ENCODE measurements at regions not wholly inside any gene's neighbourhood (a gene's known extent, or its start where the extent isn't known, plus 50 kb on each side); places are given as distances from the start of the nearest gene placed in this dataset.

- Histone ChIP-seq H3F3A (ENCODE audit: control insufficient read depth, insufficient read depth) (no peaks in the 10 kb centered on the region), H3K27ac (ENCODE audit: low read depth, low read length) (no peak overlapping the region), H4K20me1 (ENCODE audit: control insufficient read depth, insufficient read depth, low read depth, low read length) (0 out of 2 replicates have a peak, but pooled peaks cover 5% of the 10 kb centered on the region), H3K36me3 (ENCODE audit: control insufficient read depth, low read length) (no peaks in the 10 kb centered on the region), H3K79me2 (ENCODE audit: control insufficient read depth, low read length) (no peaks in the 10 kb centered on the region), H3K4me1 (ENCODE audit: control insufficient read depth, low read length) (peaks cover 9% of the 10 kb centered on the region), H3K9me3 (ENCODE audit: control insufficient read depth, insufficient read depth, low read length) (no peaks in the 10 kb centered on the region; the same call in 1 of the 2 replicates), H3K9me2 (replicated peaks; ENCODE audit: control insufficient read depth, low read length) (no peaks in the 10 kb centered on the region), H3K4me2 (ENCODE audit: low read length) (no peak overlapping the region), H3K27me3 (ENCODE audit: control insufficient read depth, low read length) (peaks cover 20% of the 10 kb centered on the region), H3K4me3 (ENCODE audit: low read length) (no peak overlapping the region)
- TF ChIP-seq, protein P1, sequence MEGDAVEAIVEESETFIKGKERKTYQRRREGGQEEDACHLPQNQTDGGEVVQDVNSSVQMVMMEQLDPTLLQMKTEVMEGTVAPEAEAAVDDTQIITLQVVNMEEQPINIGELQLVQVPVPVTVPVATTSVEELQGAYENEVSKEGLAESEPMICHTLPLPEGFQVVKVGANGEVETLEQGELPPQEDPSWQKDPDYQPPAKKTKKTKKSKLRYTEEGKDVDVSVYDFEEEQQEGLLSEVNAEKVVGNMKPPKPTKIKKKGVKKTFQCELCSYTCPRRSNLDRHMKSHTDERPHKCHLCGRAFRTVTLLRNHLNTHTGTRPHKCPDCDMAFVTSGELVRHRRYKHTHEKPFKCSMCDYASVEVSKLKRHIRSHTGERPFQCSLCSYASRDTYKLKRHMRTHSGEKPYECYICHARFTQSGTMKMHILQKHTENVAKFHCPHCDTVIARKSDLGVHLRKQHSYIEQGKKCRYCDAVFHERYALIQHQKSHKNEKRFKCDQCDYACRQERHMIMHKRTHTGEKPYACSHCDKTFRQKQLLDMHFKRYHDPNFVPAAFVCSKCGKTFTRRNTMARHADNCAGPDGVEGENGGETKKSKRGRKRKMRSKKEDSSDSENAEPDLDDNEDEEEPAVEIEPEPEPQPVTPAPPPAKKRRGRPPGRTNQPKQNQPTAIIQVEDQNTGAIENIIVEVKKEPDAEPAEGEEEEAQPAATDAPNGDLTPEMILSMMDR (IDR thresholded peaks at IDR 0.05; ENCODE audit: low read depth, low read length, poor library complexity, severe bottlenecking): no peak
- no peak for TF ChIP-seq EZH2phosphoT487 (IDR thresholded peaks at IDR 0.05; ENCODE audit: borderline replicate concordance, low read length)
These were observed 230.1 kb upstream of the TNRC6C start for GRCh38 chr17:77728474-77728795.

DNA sequence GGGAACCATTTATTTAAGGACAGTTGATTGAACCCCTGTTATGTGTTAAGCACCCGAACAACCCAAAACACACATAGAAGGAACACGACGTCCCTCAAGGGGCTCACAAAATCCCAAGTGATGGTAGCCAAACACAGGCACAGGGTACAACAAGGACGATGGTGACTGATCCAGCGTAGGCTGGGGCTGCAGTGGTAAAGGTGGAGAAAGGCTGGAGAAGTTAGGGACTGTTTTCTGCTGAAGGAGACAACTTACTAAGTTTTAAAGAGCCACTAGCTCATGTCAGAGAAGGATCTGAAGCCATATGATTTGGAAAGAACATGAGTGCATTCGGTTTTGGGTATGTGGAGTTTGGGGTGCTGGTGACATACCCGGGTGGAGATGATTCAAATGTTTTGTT is 229.6 kb upstream of the TNRC6C start:
- Histone ChIP-seq H3F3A (ENCODE audit: control insufficient read depth, insufficient read depth) (no peaks in the 10 kb centered on the region), H3K79me2 (ENCODE audit: control insufficient read depth, low read length) (no peaks in the 10 kb centered on the region), H3K27ac (ENCODE audit: low read depth, low read length) (no peak overlapping the region), H3K4me2 (ENCODE audit: low read length) (no peak overlapping the region), H3K27me3 (ENCODE audit: control insufficient read depth, low read length) (peaks cover 24% of the 10 kb centered on the region), H3K4me1 (ENCODE audit: control insufficient read depth, low read length) (peaks cover 9% of the 10 kb centered on the region), H4K20me1 (ENCODE audit: control insufficient read depth, insufficient read depth, low read depth, low read length) (0 out of 2 replicates have a peak, but pooled peaks cover 5% of the 10 kb centered on the region), H3K9me2 (replicated peaks; ENCODE audit: control insufficient read depth, low read length) (no peaks in the 10 kb centered on the region), H3K36me3 (ENCODE audit: control insufficient read depth, low read length) (no peaks in the 10 kb centered on the region), H3K9me3 (ENCODE audit: control insufficient read depth, insufficient read depth, low read length) (no peaks in the 10 kb centered on the region; the same call in 1 of the 2 replicates), H3K4me3 (ENCODE audit: low read length) (no peak overlapping the region)
- TF ChIP-seq, protein P1 (IDR thresholded peaks at IDR 0.05; ENCODE audit: low read depth, low read length, poor library complexity, severe bottlenecking): no peak
- TF ChIP-seq EZH2phosphoT487 (IDR thresholded peaks at IDR 0.05; ENCODE audit: borderline replicate concordance, low read length): no peak

DNA sequence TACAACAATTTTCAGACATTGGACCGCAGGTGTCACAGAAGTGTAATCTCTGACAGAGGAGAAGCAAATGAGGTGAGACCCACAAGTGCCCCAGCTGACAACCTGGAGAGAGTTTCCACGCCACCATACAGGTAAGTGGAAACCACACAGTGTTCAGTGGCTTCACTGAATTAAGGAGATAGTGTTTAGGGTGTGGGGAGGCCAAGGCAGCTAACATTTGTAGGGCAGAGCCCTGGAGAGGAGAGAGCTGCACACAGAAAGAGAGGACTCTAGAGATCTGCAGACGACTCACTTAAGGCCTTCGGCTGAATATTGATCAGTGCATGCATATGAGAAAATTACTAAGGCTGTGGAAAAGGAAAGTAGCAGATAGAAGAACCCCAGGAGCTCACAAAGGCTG is 228.9 kb upstream of the TNRC6C start:
- H3K27ac ChIP-seq (ENCODE audit: low read depth, low read length): no peak overlapping the region
- H3F3A ChIP-seq (ENCODE audit: control insufficient read depth, insufficient read depth): no peaks in the 10 kb centered on the region
- no peaks in the 10 kb centered on the region for H3K9me2 ChIP-seq (replicated peaks; ENCODE audit: control insufficient read depth, low read length)
- H3K79me2 ChIP-seq (ENCODE audit: control insufficient read depth, low read length): no peaks in the 10 kb centered on the region
- H3K4me3 ChIP-seq (ENCODE audit: low read length): no peak overlapping the region
- no peaks in the 10 kb centered on the region; the same call in 1 of the 2 replicates for H3K9me3 ChIP-seq (ENCODE audit: control insufficient read depth, insufficient read depth, low read length)
- peaks cover 31% of the 10 kb centered on the region for H3K27me3 ChIP-seq (ENCODE audit: control insufficient read depth, low read length)
- H3K36me3 ChIP-seq (ENCODE audit: control insufficient read depth, low read length): no peaks in the 10 kb centered on the region
- TF ChIP-seq, protein P1 (IDR thresholded peaks at IDR 0.05; ENCODE audit: low read depth, low read length, poor library complexity, severe bottlenecking): no peak
- TF ChIP-seq EZH2phosphoT487 (IDR thresholded peaks at IDR 0.05; ENCODE audit: borderline replicate concordance, low read length): no peak
- peaks cover 6% of the 10 kb centered on the region for H3K4me1 ChIP-seq (ENCODE audit: control insufficient read depth, low read length)
- 0 out of 2 replicates have a peak, but pooled peaks cover 5% of the 10 kb centered on the region for H4K20me1 ChIP-seq (ENCODE audit: control insufficient read depth, insufficient read depth, low read depth, low read length)
- no peak overlapping the region for H3K4me2 ChIP-seq (ENCODE audit: low read length)
